ENCODE measurements at regions not wholly inside any gene's neighbourhood (a gene's known extent, or its start where the extent isn't known, plus 50 kb on each side); places are given as distances from the start of the nearest gene placed in this dataset.

- no peak for DNase-seq
Observed at GRCh38 chr4:156038772-156039171, 85.1 kb upstream of the CTSO start.

GRCh38 chr4:156036496-156036895, 82.8 kb upstream of the CTSO start:
- no peak for DNase-seq

- no peak for DNase-seq
Observed at GRCh38 chr4:156029691-156030090, 76.0 kb upstream of the CTSO start.

- no peak for DNase-seq
Observed at GRCh38 chr4:156021298-156021697, 67.6 kb upstream of the CTSO start.

GRCh38 chr4:156019246-156019645, 65.6 kb upstream of the CTSO start:
- DNase-seq = no peak

- DNase-seq = no peak
Observed at GRCh38 chr4:156018383-156018782, 64.7 kb upstream of the CTSO start.

- DNase-seq = no peak
Observed at GRCh38 chr4:156015781-156016180, 62.1 kb upstream of the CTSO start.

- no peak for DNase-seq
Observed at GRCh38 chr4:156006192-156006591, 52.5 kb upstream of the CTSO start.
